ENCODE measurements at regions not wholly inside any gene's neighbourhood (a gene's known extent, or its start where the extent isn't known, plus 50 kb on each side); places are given as distances from the start of the nearest gene placed in this dataset.

DNA sequence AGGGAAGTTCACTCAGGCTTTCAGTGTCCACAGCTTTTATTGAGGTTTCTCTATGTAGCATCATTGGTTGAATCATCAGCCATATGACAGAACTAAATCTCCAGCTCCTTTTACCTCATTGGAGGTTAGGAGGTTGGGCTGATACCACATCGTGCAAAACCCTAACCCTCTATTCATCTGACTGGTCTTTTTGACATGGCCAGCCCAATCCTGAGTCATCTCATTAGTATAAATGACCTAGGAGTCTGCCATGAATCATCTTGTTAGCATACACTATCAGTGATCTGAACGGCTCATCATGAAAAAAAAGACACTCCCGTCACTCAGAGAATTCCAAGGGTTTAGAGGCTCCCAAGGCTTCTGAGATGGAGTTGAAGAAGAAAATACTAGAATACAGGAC is 669.8 kb upstream of the POT1 start:
- in situ Hi-C loops (cut with HindIII; ENCODE audit: low sequenced_read_pairs) = no loop called here

DNA sequence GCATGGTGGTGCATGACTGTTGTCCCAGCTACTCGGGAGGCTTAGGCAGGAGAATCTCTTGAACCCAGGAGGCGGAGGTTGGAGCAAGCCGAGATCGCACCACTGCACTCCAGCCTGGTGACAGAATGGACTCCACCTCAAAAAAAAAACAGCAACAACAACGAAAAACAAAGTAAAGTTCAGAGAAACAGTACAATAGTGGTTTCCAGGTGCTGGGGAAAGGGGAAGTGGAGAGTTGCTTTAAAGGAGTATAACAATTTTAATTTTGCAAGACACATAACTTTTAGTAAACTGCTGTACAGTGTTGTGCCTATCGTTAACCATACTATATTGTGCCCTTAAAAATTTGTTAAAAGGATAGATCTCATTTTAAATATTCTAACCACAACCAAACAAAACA is 662.7 kb upstream of the POT1 start:
- in situ Hi-C loops (cut with HindIII; ENCODE audit: low sequenced_read_pairs) = no loop called here

DNA sequence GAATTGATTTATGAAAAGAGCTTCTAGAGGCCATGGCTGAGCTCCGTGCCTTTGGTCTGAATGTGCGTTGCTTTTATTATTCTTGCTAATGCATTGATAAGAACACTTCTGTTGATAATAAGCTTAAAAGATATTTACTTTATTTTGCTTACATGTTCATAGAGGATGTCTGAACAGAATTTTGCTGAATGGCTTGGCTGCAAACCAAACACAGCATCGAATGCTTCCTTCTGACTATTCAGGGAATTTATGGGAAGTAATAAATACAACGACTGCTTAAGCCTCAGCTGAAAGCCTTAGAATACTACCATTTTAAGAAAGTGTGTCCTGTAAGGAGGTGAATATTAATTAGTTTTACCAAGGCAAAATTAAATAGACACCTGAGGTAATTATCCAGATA is 643.5 kb upstream of the POT1 start:
- in situ Hi-C loops (cut with HindIII; ENCODE audit: low sequenced_read_pairs) = no loop called here

DNA sequence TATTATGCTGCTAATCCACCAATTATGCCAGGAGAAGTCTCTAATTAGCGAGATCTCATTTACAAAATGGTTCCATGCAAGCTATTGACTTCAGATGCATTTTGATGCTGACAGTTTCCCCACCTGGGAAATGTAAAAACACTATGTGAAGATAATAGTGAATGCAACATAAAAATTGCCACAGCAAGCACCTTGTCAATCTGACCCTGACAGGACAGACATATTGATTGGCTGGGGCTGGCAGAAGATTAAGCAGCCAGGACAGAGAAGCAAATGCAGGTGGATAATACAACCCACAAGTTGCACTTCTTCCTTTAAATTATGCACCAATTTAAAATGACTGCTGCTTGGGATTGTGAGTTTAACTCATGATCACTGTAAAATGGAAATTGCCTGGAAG is 642.8 kb upstream of the POT1 start:
- in situ Hi-C loops (cut with HindIII; ENCODE audit: low sequenced_read_pairs) = no loop called here

DNA sequence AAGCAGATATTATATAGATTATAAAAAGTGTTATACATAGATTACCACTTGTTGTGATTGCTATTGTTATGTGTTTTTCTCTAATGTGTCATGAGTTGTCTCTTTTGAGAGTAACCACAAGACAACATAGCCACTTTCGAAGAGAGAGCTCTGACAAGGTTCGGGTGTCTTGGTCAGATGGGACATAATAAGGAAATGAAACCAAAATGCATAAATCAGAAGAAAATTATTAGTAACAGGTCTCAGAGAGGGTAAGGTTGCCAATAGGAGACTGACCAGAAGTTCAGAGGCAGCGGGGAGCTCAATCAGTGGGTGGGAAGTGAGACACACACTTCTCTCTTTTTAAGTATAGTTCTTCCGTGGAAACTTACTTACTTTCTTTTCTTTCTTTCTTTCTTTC is 639.2 kb upstream of the POT1 start:
- in situ Hi-C loops (cut with HindIII; ENCODE audit: low sequenced_read_pairs) = no loop called here

DNA sequence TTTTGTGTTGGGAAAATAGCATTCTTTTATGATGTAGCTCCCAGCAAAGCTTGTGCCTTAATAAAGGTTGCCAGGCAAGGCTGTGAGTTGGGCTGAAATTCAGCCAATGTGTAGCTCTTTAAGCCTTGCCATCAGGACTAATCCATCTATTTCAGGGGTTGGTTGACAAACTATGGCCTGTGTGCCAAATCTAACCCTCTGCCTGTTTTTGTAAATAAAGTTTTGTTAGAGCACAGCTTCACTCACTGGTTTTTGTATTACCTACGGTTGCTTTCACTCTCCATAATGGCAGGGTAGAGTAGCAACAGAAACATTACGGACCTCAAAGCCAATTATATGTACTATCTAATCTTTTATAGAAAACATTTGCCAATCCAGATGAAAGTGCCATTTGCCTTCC is 638.1 kb upstream of the POT1 start:
- in situ Hi-C loops (cut with HindIII; ENCODE audit: low sequenced_read_pairs) = no loop called here

DNA sequence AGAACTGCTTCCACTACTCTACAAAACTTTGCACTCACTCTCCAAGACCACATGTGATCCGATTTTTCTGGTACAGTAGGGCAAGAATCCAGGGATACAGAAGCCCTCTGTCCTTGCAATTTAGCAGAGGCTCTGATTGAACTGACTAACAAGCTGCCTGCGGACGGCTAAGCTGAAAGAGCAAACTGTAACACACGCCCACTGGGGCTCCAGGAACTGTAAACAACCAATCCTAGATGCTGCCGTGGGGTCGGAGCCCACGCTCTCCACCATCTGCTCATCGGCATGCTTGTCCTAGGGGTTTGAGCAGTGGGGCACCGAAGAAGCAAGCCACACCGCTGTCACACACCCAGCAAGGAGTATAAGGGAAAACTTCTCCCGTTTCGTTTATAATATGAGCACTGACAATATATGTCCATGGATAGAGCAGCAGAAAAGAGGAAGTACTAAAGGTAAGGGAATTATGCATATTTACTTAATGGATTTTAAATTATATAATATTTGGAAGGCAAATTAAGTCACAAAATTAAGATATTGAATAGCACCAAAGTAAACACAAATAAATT is 634.4 kb upstream of the POT1 start:
- in situ Hi-C loops (cut with HindIII; ENCODE audit: low sequenced_read_pairs) = no loop called here

DNA sequence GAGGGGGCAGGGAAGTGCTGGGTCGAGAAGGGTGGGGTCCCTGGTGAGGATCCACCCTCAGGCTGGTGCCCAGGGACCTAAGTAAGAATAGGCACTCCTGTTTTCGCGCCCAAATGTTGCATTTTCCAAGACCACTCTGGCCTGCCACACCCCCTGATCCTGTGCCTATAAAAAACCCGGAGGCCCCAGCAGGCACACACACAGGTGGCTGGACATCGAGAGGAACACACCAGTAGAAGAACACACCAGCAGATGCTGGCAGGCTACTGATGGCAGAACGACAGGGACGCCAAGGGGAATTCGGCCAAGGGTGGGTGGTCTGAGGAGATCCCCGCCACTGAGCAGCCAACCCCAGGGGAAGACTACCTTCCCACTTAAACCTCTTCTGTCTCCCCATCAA is 633.9 kb upstream of the POT1 start:
- in situ Hi-C loops (cut with HindIII; ENCODE audit: low sequenced_read_pairs) = no loop called here

DNA sequence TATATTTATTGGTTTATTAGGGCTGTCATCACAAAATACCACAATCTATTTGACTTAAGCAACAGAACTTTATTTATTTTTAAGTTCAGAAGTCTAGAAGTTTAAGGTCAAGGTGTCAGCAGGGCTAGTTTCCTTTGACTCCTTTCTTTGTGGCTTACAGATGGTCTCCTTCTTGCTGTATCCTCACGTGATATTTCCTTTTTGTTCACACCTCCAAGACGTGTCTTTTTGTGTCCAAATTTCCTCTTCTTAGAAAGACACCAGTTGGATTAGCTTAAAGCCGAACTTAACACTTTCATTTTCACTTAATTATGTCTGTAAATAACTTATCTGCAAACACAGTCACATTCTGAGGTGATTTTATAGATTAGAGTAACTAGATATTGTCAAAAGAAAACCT is 631.4 kb upstream of the POT1 start:
- in situ Hi-C loops (cut with HindIII; ENCODE audit: low sequenced_read_pairs) = no loop called here

DNA sequence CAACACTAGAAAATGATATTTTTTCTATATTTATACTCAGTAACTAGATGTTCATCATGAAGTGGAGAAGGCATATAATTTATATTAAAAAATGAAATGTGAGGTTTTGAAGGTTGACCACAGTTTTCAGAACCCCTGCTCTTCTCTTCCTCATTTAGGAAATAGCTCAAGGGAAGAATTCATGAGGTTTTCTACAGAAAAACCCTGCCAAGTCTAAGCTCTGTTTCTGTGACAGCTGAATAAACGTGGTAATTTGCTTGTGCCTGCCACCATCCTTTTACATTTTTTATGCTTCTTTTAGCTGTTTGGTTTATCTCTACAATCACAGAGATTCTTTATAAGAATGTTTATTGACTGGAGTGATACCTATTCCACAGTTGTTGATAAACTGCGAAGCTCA is 630.3 kb upstream of the POT1 start:
- in situ Hi-C loops (cut with HindIII; ENCODE audit: low sequenced_read_pairs) = no loop called here

DNA sequence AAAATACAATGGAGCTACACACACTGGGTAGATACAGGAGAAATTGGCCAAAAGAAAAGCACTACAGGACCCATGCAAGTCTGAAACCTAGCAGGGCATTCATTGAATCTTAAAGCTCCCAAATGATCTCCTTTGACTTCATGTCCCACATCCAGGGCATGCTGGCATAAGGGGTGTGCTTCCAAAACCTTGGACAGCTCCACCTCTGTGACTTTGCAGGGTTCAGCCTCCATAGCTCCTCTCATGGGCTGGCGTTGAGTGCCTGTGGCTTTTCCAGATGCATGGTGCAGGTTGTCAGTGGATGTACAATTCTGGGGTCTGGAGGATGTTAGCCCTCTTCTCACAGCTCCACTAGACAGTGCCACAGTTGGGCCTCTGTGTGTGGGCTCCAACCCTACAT is 626.3 kb upstream of the POT1 start:
- in situ Hi-C loops (cut with HindIII; ENCODE audit: low sequenced_read_pairs) = no loop called here

DNA sequence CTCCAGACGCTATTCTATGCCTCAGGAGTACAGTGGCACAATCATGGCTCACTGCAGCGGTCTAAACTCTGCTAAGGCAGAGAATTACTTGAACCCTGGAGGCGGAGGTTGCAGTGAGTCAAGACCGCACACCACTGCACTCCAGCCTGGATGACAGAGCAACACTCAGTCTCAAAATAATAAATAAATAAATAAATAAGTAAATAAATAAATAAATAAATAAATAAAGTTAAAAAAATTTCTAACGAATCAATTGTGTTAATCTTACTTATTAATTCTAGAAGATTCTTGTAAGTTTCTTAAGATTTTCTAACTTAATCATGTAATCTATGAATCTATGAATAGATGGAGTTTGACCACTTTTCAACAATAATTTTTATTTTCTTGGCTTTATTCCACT is 621.4 kb upstream of the POT1 start:
- in situ Hi-C loops (cut with HindIII; ENCODE audit: low sequenced_read_pairs) = no loop called here

DNA sequence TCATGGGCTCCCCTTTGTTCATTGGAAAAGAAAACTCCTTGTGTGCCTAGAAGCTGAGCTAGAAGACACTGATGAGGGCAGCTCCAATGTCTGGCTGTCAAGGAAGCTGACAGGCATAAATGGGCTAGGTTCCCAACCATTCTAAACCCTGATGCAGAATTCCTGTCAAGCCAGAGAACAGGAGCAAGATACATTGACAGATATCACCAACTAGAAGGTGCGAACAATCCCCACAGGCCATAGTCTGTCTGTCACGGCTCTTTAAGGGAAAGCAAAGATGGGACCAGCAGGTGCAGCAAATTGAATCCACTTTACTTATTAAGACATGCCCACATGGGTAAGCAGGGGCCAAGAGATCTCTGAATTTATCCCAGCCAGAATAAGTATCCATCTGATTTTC is 617.9 kb upstream of the POT1 start:
- in situ Hi-C loops (cut with HindIII; ENCODE audit: low sequenced_read_pairs) = no loop called here

DNA sequence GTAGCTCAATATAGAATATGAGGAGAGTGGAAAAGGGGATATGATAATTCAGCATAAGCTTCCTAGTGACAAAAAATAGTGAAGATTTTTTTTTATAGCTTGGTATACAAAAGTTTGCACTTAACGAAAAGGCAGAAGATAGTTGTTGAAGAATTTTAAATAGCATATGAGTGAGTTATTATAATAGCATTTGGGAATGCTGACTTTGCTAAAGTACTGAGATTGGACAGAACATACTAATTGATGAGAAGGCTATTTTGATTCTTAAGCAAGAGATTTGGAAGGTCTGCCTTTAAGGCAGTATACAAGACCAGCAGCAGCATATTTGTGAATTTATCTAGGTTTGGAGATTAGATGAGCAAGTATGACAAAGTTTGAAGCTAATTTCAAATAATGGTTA is 600.9 kb upstream of the POT1 start:
- in situ Hi-C loops (cut with HindIII; ENCODE audit: low sequenced_read_pairs) = no loop called here

DNA sequence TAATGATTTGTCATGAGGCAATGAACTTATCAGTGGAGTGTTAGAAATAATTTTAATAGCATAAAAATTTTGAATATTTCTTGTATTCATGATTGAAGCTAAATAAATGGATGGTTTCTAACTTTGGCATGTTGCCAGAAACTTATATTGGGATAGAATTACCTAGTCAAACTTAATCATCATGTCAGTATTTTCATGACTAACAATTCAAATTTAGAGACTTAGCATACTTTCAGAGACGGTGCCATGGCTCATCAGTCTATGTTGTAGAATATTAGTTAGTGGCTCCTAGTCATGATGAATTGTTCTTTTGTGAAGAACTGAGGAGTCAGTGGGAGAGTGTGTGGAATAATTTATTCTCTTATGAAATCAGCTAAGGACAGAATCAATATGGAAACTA is 599.6 kb upstream of the POT1 start:
- in situ Hi-C loops (cut with HindIII; ENCODE audit: low sequenced_read_pairs) = no loop called here

DNA sequence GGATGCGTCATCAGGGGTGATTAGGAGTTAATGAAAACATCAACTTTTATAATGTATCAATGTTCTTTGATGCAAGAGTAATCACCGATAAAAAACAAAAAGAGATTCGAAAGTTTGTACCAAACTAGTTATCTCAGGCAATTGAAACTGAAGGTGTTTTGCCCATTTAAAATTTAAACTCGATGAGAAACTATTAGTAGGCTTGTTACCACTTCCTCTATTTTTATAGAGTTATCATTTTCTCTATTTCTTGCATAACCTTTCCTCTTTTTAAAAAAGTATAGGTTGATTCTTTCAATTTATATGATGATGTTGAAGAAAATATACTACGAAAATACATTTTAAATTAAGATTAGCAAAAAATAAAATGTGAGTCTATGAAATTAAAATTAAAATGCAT is 597.3 kb upstream of the POT1 start:
- in situ Hi-C loops (cut with HindIII; ENCODE audit: low sequenced_read_pairs) = no loop called here

DNA sequence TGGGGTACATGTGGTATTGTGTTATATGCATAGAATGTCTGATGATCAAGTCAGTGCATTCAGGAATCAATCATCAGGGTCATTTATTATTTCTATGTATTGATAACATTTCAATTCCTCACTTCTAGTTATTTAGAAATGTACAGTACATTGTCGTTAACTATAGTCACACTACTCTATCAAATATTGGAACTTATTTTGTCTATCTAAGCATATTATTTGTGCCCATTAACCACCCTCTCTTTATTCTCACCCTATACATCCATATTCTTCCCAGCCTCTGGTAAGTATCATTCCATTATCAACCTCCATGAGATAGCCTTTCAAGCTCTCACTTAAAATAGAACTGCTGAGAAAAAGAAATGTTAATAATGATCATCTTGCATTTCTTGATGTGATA is 596.5 kb upstream of the POT1 start:
- in situ Hi-C loops (cut with HindIII; ENCODE audit: low sequenced_read_pairs) = no loop called here

DNA sequence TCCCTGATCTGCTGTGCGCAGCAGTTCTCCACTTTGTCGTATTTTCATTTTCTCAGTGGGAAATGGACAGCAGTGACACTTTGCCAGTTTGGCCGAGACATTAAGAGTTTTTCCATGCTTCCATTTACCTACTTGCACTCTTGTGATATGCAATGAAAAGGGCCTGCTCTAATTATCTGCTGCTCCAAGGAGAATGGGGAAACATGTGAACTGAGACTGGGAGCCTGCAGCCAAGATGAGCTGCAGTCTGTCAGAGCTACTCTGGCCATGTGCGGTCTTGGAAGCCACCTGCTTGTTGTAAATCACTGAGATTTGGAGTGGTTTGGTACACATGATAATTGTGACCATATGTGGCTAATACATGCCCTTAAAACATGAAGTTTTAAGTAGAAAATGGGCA is 586.6 kb upstream of the POT1 start:
- in situ Hi-C loops (cut with HindIII; ENCODE audit: low sequenced_read_pairs) = no loop called here

DNA sequence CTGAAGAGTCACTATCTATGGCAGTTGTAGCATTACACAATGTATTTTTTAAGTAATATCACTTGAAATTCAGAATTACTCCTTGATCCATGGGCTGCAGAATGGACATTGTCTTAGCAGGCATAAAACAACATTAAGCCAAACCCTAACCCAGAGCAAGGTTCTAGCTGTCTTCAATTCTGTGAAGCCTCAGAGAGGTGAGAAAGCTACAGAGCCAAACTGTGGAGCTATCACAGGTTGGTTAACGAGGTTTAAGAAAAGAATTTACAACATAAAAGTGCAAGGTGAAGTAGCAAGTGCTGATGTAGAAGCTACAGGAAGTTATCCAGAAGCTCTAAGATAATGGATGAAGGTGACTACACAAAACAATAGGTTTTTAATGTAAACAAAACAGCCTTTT is 582.7 kb upstream of the POT1 start:
- in situ Hi-C loops (cut with HindIII; ENCODE audit: low sequenced_read_pairs) = no loop called here

DNA sequence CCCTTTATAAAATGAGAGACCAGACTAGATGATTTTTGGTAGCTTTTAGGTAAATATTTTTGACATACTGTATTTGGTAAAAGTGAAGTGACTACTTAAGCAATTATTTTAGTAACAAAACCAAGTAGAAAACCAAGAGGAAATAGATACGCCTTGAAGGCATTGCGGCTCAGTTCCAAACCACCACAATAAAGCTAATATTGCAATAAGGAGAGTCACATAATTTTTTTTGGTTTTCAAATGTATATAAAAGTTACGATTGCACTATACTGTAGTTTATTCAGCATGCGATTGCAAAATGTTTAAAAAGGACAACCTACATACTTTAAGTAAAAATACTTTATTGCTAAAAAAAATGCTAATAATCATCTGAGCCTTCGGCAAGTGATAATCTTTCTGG is 581.7 kb upstream of the POT1 start:
- in situ Hi-C loops (cut with HindIII; ENCODE audit: low sequenced_read_pairs) = no loop called here

DNA sequence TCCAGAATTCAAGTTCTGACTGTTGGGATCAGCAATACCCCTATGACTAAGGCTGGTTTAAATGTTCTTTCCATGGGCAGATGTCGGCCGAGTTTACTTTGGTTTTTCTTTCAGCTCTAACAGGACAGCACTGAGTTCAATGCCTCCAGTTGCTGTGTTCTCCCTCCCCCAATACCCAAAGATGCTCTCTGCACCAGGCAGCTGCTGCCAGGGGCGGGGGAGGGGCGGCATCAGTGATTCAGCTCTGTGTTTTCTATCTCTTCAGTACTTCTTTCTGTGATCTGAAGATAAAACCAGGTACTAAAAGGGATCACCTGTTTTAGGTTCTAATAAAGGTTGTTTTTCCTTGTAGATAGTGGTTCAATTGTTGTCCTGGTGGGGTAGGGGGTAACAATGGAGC is 576.7 kb upstream of the POT1 start:
- in situ Hi-C loops (cut with HindIII; ENCODE audit: low sequenced_read_pairs) = no loop called here

DNA sequence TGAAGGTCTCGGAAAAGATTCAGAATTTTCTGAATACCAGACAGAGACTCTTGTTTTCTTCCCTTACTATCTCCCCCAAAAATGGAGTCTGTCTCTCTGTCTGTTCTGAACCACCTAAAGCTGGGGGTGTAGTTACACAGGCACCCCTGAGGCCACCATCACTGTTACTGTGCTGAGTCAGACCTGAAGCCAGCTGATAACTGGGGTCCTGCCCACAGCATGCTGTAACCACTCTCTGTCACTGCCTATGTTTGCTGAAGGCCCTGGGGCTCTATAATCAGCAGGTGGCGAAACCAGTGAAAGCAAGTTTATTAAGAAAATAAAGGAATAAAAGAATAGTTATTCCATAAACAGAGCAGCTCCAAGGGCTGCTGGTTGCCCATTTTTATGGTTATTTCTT is 575.2 kb upstream of the POT1 start:
- in situ Hi-C loops (cut with HindIII; ENCODE audit: low sequenced_read_pairs) = no loop called here

DNA sequence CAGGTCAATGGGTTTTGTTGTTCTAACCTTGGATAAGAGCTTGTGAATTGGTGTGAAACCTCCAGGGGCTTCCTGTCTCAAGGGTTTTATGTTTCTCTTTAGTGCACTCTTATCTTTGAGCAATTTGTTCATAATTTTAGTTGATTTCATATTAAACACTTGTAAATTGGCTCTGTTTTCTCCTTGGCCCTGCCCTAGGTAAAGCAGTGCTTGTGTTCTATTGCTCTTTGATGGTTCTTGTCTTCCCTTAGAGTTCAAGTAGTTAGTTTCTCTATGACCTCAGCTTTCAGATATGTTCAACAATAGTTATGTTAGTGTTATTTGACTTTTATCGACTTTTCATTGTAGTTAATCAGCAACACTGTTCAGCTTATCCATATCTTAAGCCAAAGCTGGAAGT is 566.4 kb upstream of the POT1 start:
- in situ Hi-C loops (cut with HindIII; ENCODE audit: low sequenced_read_pairs) = no loop called here

DNA sequence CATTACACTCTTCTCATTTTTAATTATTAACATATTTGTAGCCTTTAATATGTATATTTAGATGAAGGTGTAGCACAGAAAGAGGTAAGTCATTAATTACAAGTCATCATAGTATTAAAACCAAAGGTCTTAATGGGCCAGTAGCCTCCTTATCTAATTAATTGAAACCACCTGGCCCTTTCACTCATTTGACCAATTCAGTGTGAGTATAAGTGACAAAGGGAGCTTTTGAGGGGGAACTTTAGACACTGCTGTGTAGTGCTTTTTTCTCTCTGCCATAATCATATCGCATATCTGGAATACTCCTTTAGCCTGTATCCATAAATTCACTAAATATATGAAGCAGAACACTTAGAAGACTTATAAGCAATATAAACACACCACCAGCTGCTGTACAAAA is 562.9 kb upstream of the POT1 start:
- in situ Hi-C loops (cut with HindIII; ENCODE audit: low sequenced_read_pairs) = no loop called here
